ENCODE measurements at regions not wholly inside any gene's neighbourhood (a gene's known extent, or its start where the extent isn't known, plus 50 kb on each side); places are given as distances from the start of the nearest gene placed in this dataset.

DNA sequence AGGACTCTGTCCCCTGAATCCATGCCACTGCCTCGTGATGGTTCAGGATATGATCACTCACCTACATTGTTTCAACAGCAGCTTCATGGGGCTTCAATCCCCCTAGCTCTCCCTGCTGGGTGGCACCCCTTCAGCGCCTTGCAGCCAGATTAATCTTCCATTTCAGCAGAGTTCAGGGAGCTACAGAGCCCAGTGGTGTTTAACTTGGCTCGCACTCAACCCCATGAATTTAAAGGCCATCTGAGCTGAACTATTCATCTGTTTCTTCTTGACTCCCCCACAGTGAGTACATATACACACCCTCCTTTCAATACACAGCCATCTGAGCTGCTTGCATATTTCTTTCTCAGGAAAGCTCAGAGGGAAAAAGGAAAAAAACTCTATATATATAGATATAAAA lies 202.8 kb upstream of the C16orf82 start:
- no peak for TF ChIP-seq POLR2AphosphoS5 (IDR thresholded peaks at IDR 0.05; ENCODE audit: control insufficient read depth, insufficient read depth, low read depth, low read length)
- no peak for TF ChIP-seq SRF (CRISPR knock-in tag; IDR thresholded peaks at IDR 0.05)
- TF ChIP-seq SMARCA5 (IDR thresholded peaks at IDR 0.05) = no peak
- TF ChIP-seq CTCF (IDR thresholded peaks at IDR 0.05 in 2 of 3, conservative IDR thresholded peaks at IDR 0.05 in 1 of 3; ENCODE audit: insufficient read depth in 2 of 3, low read depth in 1 of 3, low read length in 3 of 3) = no peak
- no peak for TF ChIP-seq TRIM28 (IDR thresholded peaks at IDR 0.05)
- TF ChIP-seq HDAC2 (IDR thresholded peaks at IDR 0.05) = no peak
- TF ChIP-seq STAT5B (CRISPR knock-in tag; IDR thresholded peaks at IDR 0.05) = no peak
- no peak for TF ChIP-seq ZNF197 (CRISPR knock-in tag; IDR thresholded peaks at IDR 0.05; ENCODE audit: low read depth)
- TF ChIP-seq TCF7L2 (IDR thresholded peaks at IDR 0.05; ENCODE audit: low read depth, low read length) = no peak
- TF ChIP-seq ZNF696 (CRISPR knock-in tag; conservative IDR thresholded peaks at IDR 0.05) = no peak
- TF ChIP-seq ZNF134 (CRISPR knock-in tag; conservative IDR thresholded peaks at IDR 0.05) = no peak
- TF ChIP-seq PHF21A (IDR thresholded peaks at IDR 0.05; ENCODE audit: borderline replicate concordance, low read depth) = no peak
- TF ChIP-seq, protein P1, sequence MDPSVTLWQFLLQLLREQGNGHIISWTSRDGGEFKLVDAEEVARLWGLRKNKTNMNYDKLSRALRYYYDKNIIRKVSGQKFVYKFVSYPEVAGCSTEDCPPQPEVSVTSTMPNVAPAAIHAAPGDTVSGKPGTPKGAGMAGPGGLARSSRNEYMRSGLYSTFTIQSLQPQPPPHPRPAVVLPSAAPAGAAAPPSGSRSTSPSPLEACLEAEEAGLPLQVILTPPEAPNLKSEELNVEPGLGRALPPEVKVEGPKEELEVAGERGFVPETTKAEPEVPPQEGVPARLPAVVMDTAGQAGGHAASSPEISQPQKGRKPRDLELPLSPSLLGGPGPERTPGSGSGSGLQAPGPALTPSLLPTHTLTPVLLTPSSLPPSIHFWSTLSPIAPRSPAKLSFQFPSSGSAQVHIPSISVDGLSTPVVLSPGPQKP (CRISPR knock-in tag; IDR thresholded peaks at IDR 0.05) = no peak
- TF ChIP-seq NFIC (IDR thresholded peaks at IDR 0.05) = no peak
